Thyroid gland (tissue), 4 donors: ENCODE measurements at regions not wholly inside any gene's neighbourhood (a gene's known extent, or its start where the extent isn't known, plus 50 kb on each side); places are given as distances from the start of the nearest gene placed in this dataset.

ENCODE experiments used
- DNase-seq, 2 donors: peaks; one replicate each; pipeline ENCODE4 v3.0.0-alpha.2; 2019
- H3K27ac ChIP-seq, 3 donors: fragments of 200-600 bp; sonication (generic); 1 replicate in 2 of 3; 2 replicates in 1 of 3; pipeline ENCODE4 v1.5.1; 2016 to 2019; ENCODE audit warnings: mild to moderate bottlenecking in 1 of 3, moderate library complexity in 1 of 3
- H3K27me3 ChIP-seq: fragments of 200-600 bp; sonication (generic); one replicate; pipeline ENCODE4 v1.5.1; 2019
- H3K36me3 ChIP-seq, 2 donors: fragments of 200-600 bp; sonication (generic); one replicate each; pipeline ENCODE4 v1.5.1; 2016 to 2019
- H3K4me1 ChIP-seq, 2 donors: fragments of 200-600 bp; sonication (generic); one replicate each; pipeline ENCODE4 v1.5.1; 2017 to 2019
- H3K4me3 ChIP-seq, 3 donors: fragments of 200-600 bp; sonication (generic); replicated peaks in 1 of 3; 1 replicate in 2 of 3; 2 replicates in 1 of 3; pipeline ENCODE4 v1.5.1; 2016; ENCODE audit warnings: mild to moderate bottlenecking in 1 of 3
- H3K9me3 ChIP-seq: fragments of 200-600 bp; sonication (generic); one replicate; pipeline ENCODE4 v1.5.1; 2017
- CTCF ChIP-seq, 6 experiments: fragments of 200-600 bp in 3 of 6; fragments of 450-650 bp in 3 of 6; sonication (generic) in 3 of 6; IDR thresholded peaks; one replicate each; pipeline ENCODE4 v1.5.1; 2016 to 2019; ENCODE audit warnings: antibody characterized with exemption in 6 of 6, mild to moderate bottlenecking in 2 of 6, inconsistent platforms in 1 of 6, moderate library complexity in 1 of 6
- POLR2A ChIP-seq, 2 donors: fragments of 450-650 bp; IDR thresholded peaks; one replicate each; pipeline ENCODE4 v1.6.1; 2017; ENCODE audit warnings: antibody characterized with exemption in 2 of 2, mild to moderate bottlenecking in 2 of 2, moderate library complexity in 1 of 2
- WGBS, 2 donors: methylation state at CpG; one replicate each; pipeline ENCODE4 v1.1.5; 2017; 5-methylcytosine and 5-hydroxymethylcytosine counted together
- intact Hi-C: fragments of 100-400 bp; cut with DNase I; formaldehyde crosslinking; loops from one replicate; pipeline ENCODE4 v1.15.1; 2023

- no peaks in the 10 kb centered on the region for H3K27me3 ChIP-seq
- no peak overlapping the region for H3K27ac ChIP-seq
- 37 to 63% methylated on average over 2 of the region's 2 CpGs for WGBS, 2 donors
- no peaks in the 10 kb centered on the region for H3K36me3 ChIP-seq
- TF ChIP-seq POLR2A (IDR thresholded peaks at IDR 0.05) (no peak), CTCF (IDR thresholded peaks at IDR 0.05) (no peak)
- DNase-seq = no peak
- no peak overlapping the region for H3K4me3 ChIP-seq
- intact Hi-C loops = no loop called here
- H3K4me1 ChIP-seq = no peaks in the 10 kb centered on the region
- no peaks in the 10 kb centered on the region for H3K9me3 ChIP-seq
Observed at GRCh38 chr2:35365859-35366258, 989.7 kb upstream of the CRIM1 start.

GRCh38 chr2:35356332-35356731 lies 999.2 kb upstream of the CRIM1 start:
- DNase-seq = no peak
- no peak overlapping the region for H3K27ac ChIP-seq
- H3K4me1 ChIP-seq = no peaks in the 10 kb centered on the region
- intact Hi-C loops = no loop called here
- no peak overlapping the region for H3K4me3 ChIP-seq
- no peaks in the 10 kb centered on the region for H3K9me3 ChIP-seq
- WGBS, 2 donors = 70 to 82% methylated on average over 2 to 4 of the region's 4 CpGs
- H3K27me3 ChIP-seq = no peaks in the 10 kb centered on the region
- no peaks in the 10 kb centered on the region for H3K36me3 ChIP-seq
- TF ChIP-seq POLR2A (IDR thresholded peaks at IDR 0.05) (no peak), CTCF (IDR thresholded peaks at IDR 0.05) (no peak)

- no peaks in the 10 kb centered on the region for H3K9me3 ChIP-seq
- DNase-seq = no peak
- intact Hi-C loops = no loop called here
- H3K4me1 ChIP-seq = no peaks in the 10 kb centered on the region
- 92 to 94% methylated on average over 2 to 6 of the region's 6 CpGs for WGBS, 2 donors
- TF ChIP-seq POLR2A (IDR thresholded peaks at IDR 0.05) (no peak), CTCF (IDR thresholded peaks at IDR 0.05) (no peak)
- H3K4me3 ChIP-seq = no peak overlapping the region
- no peak overlapping the region for H3K27ac ChIP-seq
- no peaks in the 10 kb centered on the region for H3K27me3 ChIP-seq
- no peaks in the 10 kb centered on the region for H3K36me3 ChIP-seq
Observed at GRCh38 chr2:35355056-35355455, 1000.5 kb upstream of the CRIM1 start.

GRCh38 chr2:35347561-35347960 lies 1008.0 kb upstream of the CRIM1 start:
- DNase-seq = no peak
- no peak overlapping the region for H3K27ac ChIP-seq
- intact Hi-C loops = no loop called here
- WGBS, 2 donors = 82 to 90% methylated on average over 7 of the region's 7 CpGs
- H3K36me3 ChIP-seq = no peaks in the 10 kb centered on the region
- H3K4me3 ChIP-seq = no peak overlapping the region
- no peaks in the 10 kb centered on the region for H3K4me1 ChIP-seq
- H3K27me3 ChIP-seq = no peaks in the 10 kb centered on the region
- TF ChIP-seq CTCF (IDR thresholded peaks at IDR 0.05) (no peak), POLR2A (IDR thresholded peaks at IDR 0.05) (no peak)
- H3K9me3 ChIP-seq = no peaks in the 10 kb centered on the region

- H3K27me3 ChIP-seq = no peaks in the 10 kb centered on the region
- H3K9me3 ChIP-seq = no peaks in the 10 kb centered on the region
- H3K27ac ChIP-seq = no peak overlapping the region
- H3K4me3 ChIP-seq = no peak overlapping the region
- H3K36me3 ChIP-seq = no peaks in the 10 kb centered on the region
- no peaks in the 10 kb centered on the region for H3K4me1 ChIP-seq
- no peak for TF ChIP-seq CTCF (IDR thresholded peaks at IDR 0.05)
- TF ChIP-seq POLR2A (IDR thresholded peaks at IDR 0.05) = no peak
- intact Hi-C loops = no loop called here
- DNase-seq = no peak
- WGBS, 2 donors = 73% methylated on average over 4 of the region's 4 CpGs
Observed at GRCh38 chr2:35343135-35343534, 1012.4 kb upstream of the CRIM1 start.
